ENCODE measurements at regions not wholly inside any gene's neighbourhood (a gene's known extent, or its start where the extent isn't known, plus 50 kb on each side); places are given as distances from the start of the nearest gene placed in this dataset.

DNA sequence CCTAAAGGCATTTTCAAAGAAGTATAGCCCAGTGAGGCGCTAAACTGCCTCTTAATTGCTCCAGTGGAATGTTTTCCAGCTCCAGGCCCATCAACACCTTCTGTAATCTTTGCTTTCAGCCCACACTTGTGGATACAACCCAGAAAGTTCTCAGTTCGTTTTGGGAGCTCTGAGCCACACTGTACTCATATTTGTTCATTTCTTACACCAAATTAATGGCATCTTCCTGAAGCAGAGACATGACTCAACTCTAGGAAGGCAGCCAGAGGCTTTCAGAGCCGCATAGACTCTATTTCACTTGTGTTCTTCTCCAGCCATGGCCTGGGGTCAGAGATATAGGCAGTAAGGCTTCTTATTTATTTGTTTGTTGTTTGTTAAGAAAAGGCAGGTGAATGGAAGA lies 175.5 kb upstream of the NCAM1 start:
- TF ChIP-seq, protein P1, sequence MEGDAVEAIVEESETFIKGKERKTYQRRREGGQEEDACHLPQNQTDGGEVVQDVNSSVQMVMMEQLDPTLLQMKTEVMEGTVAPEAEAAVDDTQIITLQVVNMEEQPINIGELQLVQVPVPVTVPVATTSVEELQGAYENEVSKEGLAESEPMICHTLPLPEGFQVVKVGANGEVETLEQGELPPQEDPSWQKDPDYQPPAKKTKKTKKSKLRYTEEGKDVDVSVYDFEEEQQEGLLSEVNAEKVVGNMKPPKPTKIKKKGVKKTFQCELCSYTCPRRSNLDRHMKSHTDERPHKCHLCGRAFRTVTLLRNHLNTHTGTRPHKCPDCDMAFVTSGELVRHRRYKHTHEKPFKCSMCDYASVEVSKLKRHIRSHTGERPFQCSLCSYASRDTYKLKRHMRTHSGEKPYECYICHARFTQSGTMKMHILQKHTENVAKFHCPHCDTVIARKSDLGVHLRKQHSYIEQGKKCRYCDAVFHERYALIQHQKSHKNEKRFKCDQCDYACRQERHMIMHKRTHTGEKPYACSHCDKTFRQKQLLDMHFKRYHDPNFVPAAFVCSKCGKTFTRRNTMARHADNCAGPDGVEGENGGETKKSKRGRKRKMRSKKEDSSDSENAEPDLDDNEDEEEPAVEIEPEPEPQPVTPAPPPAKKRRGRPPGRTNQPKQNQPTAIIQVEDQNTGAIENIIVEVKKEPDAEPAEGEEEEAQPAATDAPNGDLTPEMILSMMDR (IDR thresholded peaks at IDR 0.05) = no peak
- DNase-seq = no peak
- Mint-ChIP-seq H3K4me3 (no peak overlapping the region), H3K9me3 (no peaks in the 10 kb centered on the region), H3K4me1 (peaks cover 29% of the 10 kb centered on the region), H3K27me3 (ENCODE audit: low read depth, poor library complexity) (no peaks in the 10 kb centered on the region), H3K36me3 (ENCODE audit: low read depth) (no peaks in the 10 kb centered on the region), H3K27ac (no peak overlapping the region)

DNA sequence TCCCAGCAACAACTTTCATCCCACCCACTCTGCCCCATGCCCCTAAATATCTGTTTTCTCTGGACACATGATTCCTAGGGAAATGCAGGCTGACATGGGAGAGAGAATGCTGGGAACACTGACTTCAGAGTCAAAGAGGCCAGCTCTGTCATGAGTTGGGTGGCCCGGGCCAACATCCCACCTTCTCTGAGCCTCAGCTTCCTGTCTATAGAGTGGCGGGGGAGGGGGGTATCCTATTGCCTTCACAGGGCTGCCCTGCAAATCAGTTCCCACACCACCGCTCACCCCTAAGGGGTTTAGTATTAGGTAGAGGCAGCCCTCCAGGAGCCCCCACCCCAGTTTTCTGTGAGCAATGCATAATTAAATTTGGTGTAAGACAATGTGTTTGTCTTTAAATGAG lies 175.0 kb upstream of the NCAM1 start:
- no peak for DNase-seq
- TF ChIP-seq, protein P1 (IDR thresholded peaks at IDR 0.05) = no peak
- Mint-ChIP-seq H3K9me3 (no peaks in the 10 kb centered on the region), H3K4me3 (no peak overlapping the region), H3K36me3 (ENCODE audit: low read depth) (no peaks in the 10 kb centered on the region), H3K27me3 (ENCODE audit: low read depth, poor library complexity) (no peaks in the 10 kb centered on the region), H3K27ac (no peak overlapping the region), H3K4me1 (peaks cover 29% of the 10 kb centered on the region)

DNA sequence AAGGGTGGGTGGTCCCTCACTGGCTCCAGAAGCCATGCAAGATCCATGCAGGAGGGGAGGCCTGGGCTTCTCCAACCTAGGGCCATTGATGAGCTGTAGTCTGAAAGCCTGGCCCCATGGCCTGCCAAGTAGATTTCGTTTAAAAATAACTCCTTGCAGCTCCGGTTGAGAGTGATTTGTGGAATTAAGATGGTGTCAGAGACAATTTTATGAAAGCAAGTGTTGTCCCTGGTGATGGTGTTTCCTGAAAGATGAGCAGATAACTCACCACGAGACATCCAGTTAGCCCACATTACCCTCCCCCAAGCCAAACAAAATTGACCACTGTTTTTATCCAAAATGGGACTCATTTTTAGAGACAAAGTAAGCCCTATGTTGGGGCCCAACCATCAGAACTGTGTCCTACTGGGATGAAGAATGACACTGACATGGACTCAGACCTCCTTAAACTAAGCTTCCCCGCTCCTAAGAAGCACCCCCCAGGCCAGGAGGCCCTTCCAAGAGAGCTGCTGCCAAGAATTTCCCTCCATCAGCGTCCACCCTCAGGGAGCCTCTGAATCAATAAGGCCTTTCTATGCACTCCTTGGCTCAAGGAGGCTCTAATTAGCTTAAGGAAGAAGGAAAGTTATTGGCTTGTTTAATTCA lies 174.2 kb upstream of the NCAM1 start:
- no peak overlapping the region for H3K27ac Mint-ChIP-seq
- no peaks in the 10 kb centered on the region for H3K27me3 Mint-ChIP-seq (ENCODE audit: low read depth, poor library complexity)
- TF ChIP-seq, protein P1 (IDR thresholded peaks at IDR 0.05) = no peak
- H3K4me1 Mint-ChIP-seq = peaks cover 30% of the 10 kb centered on the region
- no peak for DNase-seq
- H3K9me3 Mint-ChIP-seq = no peaks in the 10 kb centered on the region
- H3K4me3 Mint-ChIP-seq = no peak overlapping the region
- no peaks in the 10 kb centered on the region for H3K36me3 Mint-ChIP-seq (ENCODE audit: low read depth)

DNA sequence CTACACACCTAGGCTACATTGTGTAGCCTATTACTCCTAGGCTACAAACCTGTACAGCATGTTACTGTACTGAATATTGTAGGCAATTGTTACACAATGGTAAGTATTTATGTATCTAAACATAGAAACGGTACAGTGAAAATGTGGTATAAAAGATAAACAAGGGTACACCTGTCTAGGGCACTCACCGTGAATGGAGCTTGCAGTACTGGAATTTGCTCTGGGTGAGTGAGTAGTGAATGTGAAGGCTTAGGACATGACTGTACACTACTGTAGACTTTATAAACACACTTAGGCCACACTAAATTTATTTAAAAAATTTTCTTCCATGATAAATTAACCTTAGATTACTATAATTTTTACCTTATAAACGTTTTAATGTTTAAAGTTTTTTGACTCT lies 171.7 kb upstream of the NCAM1 start:
- H3K9me3 Mint-ChIP-seq = no peaks in the 10 kb centered on the region
- H3K36me3 Mint-ChIP-seq (ENCODE audit: low read depth) = no peaks in the 10 kb centered on the region
- DNase-seq = no peak
- no peak overlapping the region for H3K27ac Mint-ChIP-seq
- no peak overlapping the region for H3K4me3 Mint-ChIP-seq
- TF ChIP-seq, protein P1 (IDR thresholded peaks at IDR 0.05) = no peak
- H3K4me1 Mint-ChIP-seq = peaks cover 48% of the 10 kb centered on the region
- peaks cover 5% of the 10 kb centered on the region for H3K27me3 Mint-ChIP-seq (ENCODE audit: low read depth, poor library complexity)

DNA sequence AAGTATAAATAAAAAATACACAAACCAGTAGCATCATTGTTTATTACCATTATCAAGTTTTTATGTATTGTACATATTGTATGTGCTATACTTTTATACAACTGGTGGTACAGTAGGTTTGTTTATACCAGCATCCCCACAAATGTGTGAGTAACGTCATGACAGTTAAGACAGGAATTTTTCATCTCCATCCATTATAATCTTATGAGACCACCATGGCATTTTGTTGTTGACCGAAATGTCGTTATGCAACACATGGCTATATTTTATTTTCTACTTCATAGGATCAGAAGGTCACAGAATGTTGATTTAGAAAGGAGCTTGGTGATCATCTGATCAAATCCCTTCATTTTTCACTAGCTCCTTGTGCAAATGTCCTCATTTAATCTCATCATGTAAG lies 170.9 kb upstream of the NCAM1 start:
- peaks cover 10% of the 10 kb centered on the region for H3K27me3 Mint-ChIP-seq (ENCODE audit: low read depth, poor library complexity)
- H3K27ac Mint-ChIP-seq = no peak overlapping the region
- TF ChIP-seq, protein P1 (IDR thresholded peaks at IDR 0.05) = no peak
- no peak overlapping the region for H3K4me3 Mint-ChIP-seq
- DNase-seq = no peak
- peaks cover 47% of the 10 kb centered on the region for H3K4me1 Mint-ChIP-seq
- H3K36me3 Mint-ChIP-seq (ENCODE audit: low read depth) = no peaks in the 10 kb centered on the region
- H3K9me3 Mint-ChIP-seq = no peaks in the 10 kb centered on the region

DNA sequence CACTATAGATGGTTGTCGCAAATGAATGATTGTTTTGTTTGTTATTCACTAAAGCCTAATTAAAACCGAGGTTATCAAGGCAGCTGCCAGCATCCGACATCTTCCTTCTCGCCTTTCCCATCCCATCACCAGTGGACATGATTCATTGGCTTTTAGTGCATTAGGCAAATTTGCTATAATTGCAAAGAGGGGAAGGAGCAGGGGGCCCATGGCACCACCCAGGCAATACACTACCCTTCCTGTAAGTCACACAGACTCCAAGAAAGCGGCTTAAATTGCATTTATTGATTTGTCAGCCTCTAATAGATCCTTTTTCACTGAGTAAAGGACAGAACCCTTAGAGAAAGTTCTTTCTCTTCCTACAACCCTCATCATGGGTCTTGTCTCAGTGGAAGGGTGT lies 169.2 kb upstream of the NCAM1 start:
- DNase-seq = no peak
- H3K27me3 Mint-ChIP-seq (ENCODE audit: low read depth, poor library complexity) = peaks cover 10% of the 10 kb centered on the region
- no peaks in the 10 kb centered on the region for H3K9me3 Mint-ChIP-seq
- no peak overlapping the region for H3K27ac Mint-ChIP-seq
- no peaks in the 10 kb centered on the region for H3K36me3 Mint-ChIP-seq (ENCODE audit: low read depth)
- peaks cover 47% of the 10 kb centered on the region for H3K4me1 Mint-ChIP-seq
- TF ChIP-seq, protein P1 (IDR thresholded peaks at IDR 0.05) = no peak
- no peak overlapping the region for H3K4me3 Mint-ChIP-seq

All from nephron progenitor cell (in vitro differentiated cells).